HG03280 (cell line): ENCODE measurements at regions not wholly inside any gene's neighbourhood (a gene's known extent, or its start where the extent isn't known, plus 50 kb on each side); places are given as distances from the start of the nearest gene placed in this dataset.
"Not testable (repeated sequence)": the region's sequence is repeated elsewhere in the genome, so short reads cannot be mapped to it uniquely, and the experiment has no call there.

Source experiments
- ATAC-seq: cut with Tn5 transposase; IDR thresholded peaks from one replicate; pipeline ENCODE4 v1.9.1; 2021; ENCODE audit warnings: mild to moderate bottlenecking, moderate library complexity; ENCODE audit not compliant: unreplicated experiment

DNA sequence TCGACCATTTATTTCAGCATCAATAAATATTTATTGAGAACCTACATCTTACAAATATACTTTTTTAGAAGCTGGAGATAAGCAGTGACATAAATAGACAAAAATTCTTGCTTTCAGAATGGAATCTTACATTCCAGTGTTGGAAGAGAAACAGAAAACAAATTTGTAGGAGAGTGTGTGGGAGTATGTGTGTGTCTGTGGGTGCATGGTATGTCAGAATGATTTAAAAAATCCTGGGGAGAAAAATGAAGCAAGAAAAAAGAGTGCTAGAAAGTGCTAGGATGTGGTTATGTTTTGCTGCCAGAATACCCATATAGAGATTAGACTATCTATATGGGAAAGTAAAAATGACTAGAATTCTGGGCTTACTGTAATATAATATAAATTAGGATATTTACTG, 561.7 kb upstream of the SGO1 start:
- no peak for ATAC-seq

GRCh38 chr3:20743553-20744321, 557.7 kb upstream of the SGO1 start:
- ATAC-seq, result no peak

DNA sequence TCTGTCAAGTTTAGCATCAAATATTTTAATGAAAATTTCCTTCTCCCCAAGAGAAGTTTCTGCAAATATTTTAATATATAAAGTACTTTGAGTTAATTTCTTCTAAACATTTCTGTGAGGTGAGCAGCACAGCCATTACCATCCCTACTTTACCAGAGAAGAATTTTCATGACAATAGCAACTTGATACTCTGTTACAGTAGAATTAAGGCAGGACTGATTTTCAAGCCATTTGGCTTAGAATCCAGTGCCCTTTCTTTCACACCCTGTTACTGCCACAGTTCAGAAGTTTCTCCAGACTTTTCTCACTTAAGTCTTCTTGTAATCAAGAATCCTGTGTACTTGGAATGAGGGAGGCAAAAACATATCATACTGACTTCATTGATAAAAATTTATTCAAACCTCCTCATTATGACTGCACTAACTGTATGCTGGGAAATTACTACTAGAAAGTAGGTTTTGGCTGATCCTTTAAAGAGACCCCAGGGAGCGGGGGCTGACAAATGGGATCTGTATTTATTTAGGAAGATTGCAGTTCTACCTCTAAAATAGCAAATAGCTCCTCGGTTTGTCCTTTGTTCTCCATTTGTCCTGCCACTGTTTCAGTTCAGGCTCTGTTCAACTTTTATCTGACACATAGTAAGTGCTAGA, 557.0 kb upstream of the SGO1 start:
- ATAC-seq, result no peak

GRCh38 chr3:20741381-20741780, 555.4 kb upstream of the SGO1 start:
- ATAC-seq, result no peak

- no peak for ATAC-seq
Observed at GRCh38 chr3:20739814-20740213, 553.8 kb upstream of the SGO1 start.

DNA sequence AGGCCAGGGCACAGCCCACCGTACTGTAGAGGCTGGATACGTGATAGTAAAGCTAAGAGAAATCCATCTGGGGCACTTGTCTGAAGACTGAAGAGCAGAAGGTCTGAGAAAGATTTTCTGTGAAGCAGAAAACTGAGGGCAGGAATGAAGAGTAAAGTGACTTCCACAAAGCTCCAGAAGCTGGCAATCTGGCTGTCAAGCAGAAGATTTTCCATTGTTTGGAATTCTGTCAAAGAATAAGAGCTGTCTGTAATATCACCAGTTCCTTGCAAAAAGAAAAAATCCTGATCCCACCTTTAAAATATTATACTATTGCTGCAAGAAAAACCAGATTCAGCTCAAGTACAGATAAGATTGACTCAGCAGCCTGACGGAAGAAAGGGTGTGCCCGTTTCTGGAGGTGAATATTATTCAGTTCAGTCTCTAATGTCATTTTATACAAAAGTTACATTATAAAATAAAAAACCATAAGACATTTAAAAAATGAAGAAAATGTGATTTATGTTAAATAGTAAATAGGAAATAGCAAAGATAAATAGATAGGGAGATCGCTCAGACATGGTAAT, 550.4 kb upstream of the SGO1 start:
- ATAC-seq, result no peak

DNA sequence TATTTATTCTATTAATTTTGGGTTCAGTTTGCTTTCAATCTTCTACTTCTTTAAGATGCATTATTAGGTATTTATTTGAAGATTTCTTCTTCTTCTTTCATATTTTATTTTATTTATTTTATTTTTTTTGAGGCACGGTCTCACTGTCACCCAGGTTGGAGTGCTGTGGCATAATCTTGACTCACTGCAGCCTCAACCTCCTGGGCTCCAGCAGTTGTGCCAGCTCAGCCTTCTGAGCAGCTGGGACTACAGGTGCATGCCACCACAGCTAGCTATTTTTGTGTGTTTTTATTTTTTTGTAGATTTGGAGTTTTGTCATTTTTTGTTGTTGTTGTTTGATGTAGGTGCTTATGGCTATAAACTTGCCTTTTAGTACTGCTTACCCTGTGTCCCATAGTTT, 543.2 kb upstream of the SGO1 start:
- ATAC-seq, result no peak

GRCh38 chr3:20726786-20727185, 540.8 kb upstream of the SGO1 start:
- no peak for ATAC-seq

DNA sequence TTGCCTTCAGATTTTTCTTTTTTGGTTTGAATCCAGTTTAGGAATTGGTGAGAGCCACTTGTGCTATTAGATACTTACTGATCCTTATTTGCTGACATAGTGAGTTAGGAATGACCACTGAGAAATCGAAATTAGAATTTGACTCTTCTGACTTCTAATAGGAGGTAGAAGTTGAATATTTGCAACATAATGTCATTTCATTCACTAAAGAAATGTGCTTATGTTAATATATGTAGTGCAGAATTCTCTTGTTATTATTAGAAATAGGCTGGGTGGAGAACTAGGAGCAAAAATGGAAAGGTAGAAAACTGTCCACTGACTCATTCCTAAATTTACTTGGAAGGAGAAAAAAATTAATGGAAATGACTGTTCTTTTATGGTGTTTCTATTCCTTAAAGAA, 538.2 kb upstream of the SGO1 start:
- no peak for ATAC-seq

DNA sequence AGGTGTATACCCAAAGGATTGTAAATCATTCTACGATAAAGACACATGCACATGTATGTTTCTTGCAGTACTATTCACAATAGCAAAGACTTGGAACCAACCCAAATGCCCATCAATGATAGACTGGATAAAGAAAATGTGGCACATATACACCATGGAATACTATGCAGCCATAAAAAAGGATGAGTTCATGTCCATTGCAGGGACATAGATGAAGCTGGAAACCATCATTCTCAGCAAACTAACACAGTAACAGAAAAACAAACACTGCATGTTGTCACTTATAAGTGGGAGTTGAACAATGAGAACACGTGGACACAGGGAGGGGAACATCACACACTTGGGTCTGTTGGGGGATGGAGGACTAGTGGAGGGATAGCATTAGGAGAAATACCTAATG, 530.4 kb upstream of the SGO1 start:
- not testable (repeated sequence) for ATAC-seq

DNA sequence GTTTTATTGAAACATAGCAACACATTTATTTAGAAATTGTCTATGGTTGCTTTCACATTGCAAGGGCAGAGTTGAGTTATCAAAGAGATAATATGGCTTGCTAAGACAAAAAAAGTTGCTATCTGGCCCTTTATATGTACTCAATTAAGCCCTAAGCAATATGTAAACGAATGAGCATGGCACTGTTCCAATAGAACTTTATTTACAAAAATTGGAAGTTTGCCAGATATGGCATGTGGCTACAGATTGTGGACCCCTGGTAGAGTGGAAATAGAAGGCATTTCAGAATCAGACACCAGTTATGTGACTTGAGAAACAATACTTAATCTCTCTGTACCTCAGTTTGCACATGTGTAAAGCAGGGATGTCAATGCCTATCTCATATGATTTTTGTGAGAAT, 515.6 kb upstream of the SGO1 start:
- no peak for ATAC-seq

DNA sequence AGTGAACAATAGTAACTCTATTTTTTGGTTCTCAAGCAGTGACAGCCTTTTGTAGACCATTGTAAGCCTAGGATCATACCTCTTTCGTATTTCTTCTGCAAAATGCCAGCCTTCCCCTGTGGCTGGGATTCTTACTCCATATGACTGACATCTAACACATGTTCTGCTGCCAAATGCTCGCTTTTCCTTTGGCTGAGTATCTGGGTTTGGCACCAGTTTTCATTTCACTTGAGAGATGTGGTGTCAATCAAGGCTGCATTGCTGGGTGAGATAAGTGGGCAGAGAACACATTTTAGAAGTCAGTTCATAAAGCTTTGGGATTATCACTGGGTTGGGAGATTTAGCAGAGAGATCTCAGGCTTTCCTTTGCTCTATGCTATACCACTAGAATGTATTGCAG, 514.7 kb upstream of the SGO1 start:
- no peak for ATAC-seq

GRCh38 chr3:20698896-20699295, 512.9 kb upstream of the SGO1 start:
- no peak for ATAC-seq

GRCh38 chr3:20696388-20697150, 510.6 kb upstream of the SGO1 start:
- ATAC-seq, result no peak

GRCh38 chr3:20692675-20693074, 506.7 kb upstream of the SGO1 start:
- no peak for ATAC-seq

DNA sequence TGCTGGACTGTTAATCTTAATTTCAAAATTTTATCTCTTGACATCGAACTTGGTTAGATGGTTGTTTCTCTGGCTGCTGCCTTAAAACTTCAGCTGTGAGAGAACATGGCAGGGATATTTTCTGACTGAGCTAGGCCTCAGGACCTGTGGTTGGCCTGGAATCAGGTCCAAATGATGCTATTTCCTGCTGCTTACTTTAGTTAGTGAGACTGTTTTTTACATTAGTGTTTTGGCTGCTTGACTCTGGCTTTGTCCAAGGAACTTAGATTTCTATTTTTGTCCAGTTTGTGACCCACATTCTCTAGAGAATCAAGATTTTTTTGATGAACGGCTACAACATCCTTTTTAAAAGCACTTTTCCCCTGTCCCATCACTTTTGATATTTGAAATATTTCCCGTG, 497.9 kb upstream of the SGO1 start:
- ATAC-seq, result no peak

DNA sequence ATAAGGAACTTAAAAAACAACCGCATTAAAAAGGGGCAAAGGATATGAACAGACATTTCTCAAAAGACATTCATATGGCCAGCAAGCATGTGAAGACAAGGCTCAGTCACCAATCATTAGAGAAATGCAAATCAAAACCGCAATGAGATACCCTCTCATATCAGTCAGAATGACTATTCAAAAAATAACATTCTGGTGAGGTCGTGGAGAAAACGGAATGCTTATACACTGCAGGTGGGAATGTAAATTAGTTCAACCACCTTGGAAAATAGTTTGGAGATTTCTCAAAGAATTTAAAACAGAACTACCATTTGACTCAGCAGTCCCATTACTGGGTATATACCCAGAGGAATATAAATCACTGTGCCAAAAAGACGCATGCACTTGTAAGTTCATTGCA, 496.6 kb upstream of the SGO1 start:
- ATAC-seq, result no peak

- no peak for ATAC-seq
Observed at GRCh38 chr3:20680990-20681628, 495.1 kb upstream of the SGO1 start.

DNA sequence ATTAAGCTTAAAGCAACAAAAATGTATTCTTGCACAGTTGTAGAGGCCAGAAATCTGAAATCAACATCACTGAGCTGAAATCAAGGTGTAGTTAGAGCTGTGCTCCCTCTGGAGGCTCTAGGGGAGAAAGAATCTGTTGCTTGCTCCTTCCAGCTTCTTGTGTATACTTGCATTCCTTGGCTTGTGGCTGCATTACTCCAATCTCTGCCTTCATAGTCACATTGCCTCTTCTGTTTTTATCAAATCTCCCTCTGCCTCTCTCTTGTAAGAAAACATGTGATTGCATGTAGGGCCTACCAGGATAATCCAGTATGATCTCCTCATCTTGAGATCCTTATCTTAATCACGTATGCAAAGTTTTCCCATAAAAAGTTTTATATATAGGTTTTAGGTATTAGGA, 487.9 kb upstream of the SGO1 start:
- ATAC-seq, result no peak

DNA sequence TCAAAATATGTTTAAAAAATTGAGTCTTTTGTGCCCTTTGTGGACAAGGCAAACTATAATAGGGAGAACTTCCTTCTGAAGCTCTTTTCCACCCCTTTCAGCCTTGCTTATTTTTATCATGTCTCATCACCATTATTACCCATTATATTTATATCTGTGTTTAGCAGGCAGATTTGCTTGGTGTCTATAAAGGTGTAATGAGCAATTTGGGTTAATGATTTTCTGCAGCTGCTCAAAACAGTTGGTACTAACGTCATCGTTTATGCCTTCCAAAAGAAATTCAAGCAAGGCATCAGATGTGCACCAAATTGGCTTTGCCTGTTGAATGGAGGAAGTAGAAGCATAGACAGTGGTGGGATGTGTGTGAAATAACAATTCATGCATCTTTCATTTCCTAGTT, 483.7 kb upstream of the SGO1 start:
- no peak for ATAC-seq

- no peak for ATAC-seq
Observed at GRCh38 chr3:20669184-20669583, 483.2 kb upstream of the SGO1 start.
